Hypothalamus (tissue), 51 donors: ENCODE measurements at regions not wholly inside any gene's neighbourhood (a gene's known extent, or its start where the extent isn't known, plus 50 kb on each side); places are given as distances from the start of the nearest gene placed in this dataset.

Source experiments
- DNase-seq, 51 donors: peaks; one replicate each; lab custom pipeline; 2025; lab: John Stamatoyannopoulos, UW

- no peak for DNase-seq
These were observed 134.1 kb downstream of the SOX9 start for GRCh38 chr17:72254808-72255449.

- no peak for DNase-seq
These were observed 134.7 kb downstream of the SOX9 start for GRCh38 chr17:72255481-72255880.

- DNase-seq = no peak
These were observed 137.9 kb downstream of the SOX9 start for GRCh38 chr17:72258711-72259110.

- no peak for DNase-seq
These were observed 139.1 kb downstream of the SOX9 start for GRCh38 chr17:72259922-72260321.

- DNase-seq = no peak
These were observed 141.9 kb downstream of the SOX9 start for GRCh38 chr17:72262766-72263165.

GRCh38 chr17:72264682-72265405 is 144.0 kb downstream of the SOX9 start:
- no peak for DNase-seq

GRCh38 chr17:72266112-72266775 is 145.4 kb downstream of the SOX9 start:
- peak in 1 of 51 donors; percentile 35 for DNase-seq

- DNase-seq = no peak
These were observed 146.8 kb downstream of the SOX9 start for GRCh38 chr17:72267601-72268000.

GRCh38 chr17:72268431-72268830 is 147.6 kb downstream of the SOX9 start:
- no peak for DNase-seq

- peak in 2 of 51 donors; percentile 0 to 1 for DNase-seq
These were observed 149.6 kb downstream of the SOX9 start for GRCh38 chr17:72270273-72270924.

- no peak for DNase-seq
These were observed 150.8 kb downstream of the SOX9 start for GRCh38 chr17:72271603-72272002.

GRCh38 chr17:72273289-72274056 is 152.7 kb downstream of the SOX9 start:
- no peak for DNase-seq

GRCh38 chr17:72274614-72275013 is 153.8 kb downstream of the SOX9 start:
- DNase-seq = no peak

GRCh38 chr17:72280881-72281280 is 160.1 kb downstream of the SOX9 start:
- DNase-seq = no peak

GRCh38 chr17:72282439-72283029 is 161.7 kb downstream of the SOX9 start:
- DNase-seq = no peak

- DNase-seq = no peak
These were observed 164.0 kb downstream of the SOX9 start for GRCh38 chr17:72284806-72285205.

GRCh38 chr17:72287586-72287985 is 166.8 kb downstream of the SOX9 start:
- no peak for DNase-seq

- DNase-seq = no peak
These were observed 173.7 kb downstream of the SOX9 start for GRCh38 chr17:72294487-72294893.

- DNase-seq = no peak
These were observed 175.1 kb downstream of the SOX9 start for GRCh38 chr17:72295916-72296315.

GRCh38 chr17:72296456-72296855 is 175.6 kb downstream of the SOX9 start:
- no peak for DNase-seq
